ENCODE measurements at regions not wholly inside any gene's neighbourhood (a gene's known extent, or its start where the extent isn't known, plus 50 kb on each side); places are given as distances from the start of the nearest gene placed in this dataset.

DNA sequence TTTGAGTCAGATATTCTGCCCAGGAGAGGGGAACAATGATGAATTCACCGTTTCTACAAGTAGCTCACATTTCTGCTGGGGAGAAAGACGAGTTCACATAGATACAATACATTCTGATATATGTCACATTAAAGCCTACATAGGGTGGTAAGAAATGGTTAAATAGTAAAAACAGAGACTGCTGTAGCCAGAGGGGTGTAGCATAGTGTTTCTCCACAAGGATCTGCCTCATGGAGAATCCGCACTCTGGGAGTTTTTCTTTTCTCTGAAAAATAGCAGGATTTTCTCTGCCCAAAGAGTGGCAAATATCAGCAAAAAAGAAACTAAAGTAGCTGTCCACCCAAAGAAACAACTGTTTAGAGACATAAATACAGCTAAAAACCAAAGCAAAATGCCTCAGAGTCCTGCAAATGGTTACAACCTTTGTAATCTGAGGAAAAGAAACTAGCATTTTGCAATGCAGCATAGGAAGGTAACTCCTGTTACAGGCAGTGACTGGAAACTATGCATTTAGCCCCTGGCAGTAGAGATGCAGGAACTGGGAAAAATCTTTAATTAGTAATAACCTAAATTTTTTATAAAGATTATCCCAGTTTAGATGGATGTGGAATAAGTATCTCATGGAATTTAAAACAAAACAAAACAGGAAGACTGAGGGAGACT lies 1126.7 kb upstream of the ADGRL2 start:
- DNase-seq, result no peak

DNA sequence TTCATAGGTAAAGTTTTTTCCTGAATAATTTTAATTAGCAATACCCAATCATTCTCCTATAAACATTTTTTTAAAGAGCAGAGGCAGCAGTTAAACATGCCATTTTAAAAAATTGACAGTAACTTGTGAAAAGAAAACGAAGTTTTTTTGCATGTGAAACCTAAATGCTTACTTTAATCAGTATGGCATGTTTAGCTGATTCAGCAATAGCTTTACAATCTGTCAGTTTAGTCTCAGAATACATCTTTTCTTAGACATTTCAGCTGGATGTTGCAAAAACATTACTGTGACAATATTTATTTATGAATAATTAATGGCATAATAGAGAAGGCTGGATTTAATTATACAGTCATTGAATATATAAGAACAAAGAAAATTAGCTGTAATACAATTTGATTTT lies 1132.4 kb upstream of the ADGRL2 start:
- no peak for DNase-seq

DNA sequence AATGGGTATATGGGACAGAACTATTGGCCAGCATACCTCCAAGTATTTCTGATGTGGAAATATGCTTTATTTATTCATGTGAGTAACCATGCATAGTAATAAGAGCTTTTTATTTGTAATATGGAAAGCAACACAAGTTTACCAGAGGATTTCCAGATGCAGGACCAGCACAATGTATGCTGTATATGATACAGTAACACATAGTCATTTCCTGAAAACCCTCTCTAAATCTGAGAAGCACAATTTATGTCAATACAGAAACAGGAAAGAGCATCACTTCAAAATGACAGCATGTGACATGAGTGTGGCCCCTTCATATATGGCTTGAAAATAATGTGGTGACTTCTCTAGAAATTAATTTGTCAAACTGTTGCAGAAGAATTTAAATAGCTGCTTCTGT lies 1134.7 kb upstream of the ADGRL2 start:
- no peak for DNase-seq

DNA sequence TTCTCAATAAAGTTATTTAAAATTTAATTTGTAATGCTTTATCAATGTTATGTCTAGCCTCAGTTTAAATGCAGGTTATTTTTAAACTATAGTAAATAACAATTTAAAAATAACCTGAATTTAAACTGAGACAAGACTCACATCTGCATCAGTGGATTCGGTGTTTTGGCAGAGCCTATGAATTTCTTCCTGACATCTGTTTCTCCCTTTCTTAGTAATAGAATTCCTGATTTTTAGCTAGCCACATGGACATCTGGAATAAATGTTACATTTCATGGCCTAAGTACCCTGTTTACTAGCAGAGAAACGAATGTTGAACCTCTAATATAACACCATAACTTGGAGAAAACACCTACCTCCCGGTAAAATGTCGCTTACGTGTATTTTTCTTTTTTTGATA lies 1141.6 kb upstream of the ADGRL2 start:
- no peak for DNase-seq

DNA sequence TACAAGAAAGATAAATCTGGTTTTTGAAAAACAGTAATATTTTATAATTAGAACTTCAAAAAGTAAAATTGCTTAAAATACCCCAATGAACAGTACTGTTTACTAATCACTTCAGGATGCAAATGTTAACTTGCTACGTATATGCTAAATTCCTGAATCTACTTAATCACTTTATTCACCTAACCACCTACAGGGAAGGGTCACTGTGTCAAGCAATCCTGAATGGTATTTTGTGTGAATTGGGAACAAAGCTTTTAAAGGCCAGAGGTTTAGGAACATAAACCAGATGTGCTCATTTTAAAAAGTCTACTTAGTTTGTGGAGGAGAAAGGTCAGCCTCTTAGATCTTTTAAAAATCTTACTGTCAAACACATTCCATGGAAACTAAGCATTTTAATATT lies 1143.0 kb upstream of the ADGRL2 start:
- DNase-seq, result no peak

DNA sequence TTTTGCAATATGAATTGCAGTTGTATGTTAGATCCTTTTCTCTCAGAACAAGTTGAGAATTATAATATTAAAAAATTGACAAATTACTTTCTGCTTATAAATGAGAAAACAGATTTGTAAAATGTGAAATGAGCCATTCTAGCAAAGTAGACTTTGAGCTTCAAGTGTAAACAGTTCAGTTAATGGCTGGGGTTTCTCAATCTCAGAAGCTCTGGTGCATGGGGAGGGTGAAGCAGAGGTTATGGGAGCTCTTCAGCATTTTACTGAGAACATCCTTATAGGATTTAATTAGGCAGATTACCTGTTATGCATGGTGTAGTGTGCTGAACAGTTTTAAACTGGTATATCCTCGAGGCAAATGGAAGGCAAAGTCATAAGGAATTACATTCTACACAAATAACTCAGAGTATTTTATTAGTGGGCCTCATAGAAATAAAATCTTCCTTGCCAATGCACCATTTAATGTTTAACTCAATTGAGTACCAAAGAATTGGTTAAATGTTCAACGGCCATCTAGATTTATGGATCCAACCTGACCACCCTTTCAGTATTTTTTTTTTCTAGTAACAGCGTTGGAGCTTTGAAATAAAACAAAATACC lies 1143.6 kb upstream of the ADGRL2 start:
- no peak for DNase-seq

DNA sequence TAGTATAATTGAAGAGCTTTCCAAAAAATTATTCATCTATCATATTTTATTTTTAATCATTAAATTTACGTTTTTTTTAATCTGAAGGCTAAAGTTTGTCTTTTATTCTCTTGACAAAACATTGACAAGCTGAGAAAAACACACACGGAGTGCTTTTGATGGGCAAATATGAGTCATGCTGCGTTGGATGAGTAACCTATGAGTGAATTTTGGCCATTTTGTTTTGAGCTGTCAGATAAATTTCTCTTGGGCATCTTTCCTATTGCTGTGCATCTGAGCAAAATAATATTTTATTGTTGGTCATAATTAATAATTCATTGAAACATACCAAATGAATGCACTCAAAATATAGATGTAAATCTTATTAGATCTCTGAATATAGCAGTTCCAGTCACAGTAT lies 1144.1 kb upstream of the ADGRL2 start:
- DNase-seq, result no peak

DNA sequence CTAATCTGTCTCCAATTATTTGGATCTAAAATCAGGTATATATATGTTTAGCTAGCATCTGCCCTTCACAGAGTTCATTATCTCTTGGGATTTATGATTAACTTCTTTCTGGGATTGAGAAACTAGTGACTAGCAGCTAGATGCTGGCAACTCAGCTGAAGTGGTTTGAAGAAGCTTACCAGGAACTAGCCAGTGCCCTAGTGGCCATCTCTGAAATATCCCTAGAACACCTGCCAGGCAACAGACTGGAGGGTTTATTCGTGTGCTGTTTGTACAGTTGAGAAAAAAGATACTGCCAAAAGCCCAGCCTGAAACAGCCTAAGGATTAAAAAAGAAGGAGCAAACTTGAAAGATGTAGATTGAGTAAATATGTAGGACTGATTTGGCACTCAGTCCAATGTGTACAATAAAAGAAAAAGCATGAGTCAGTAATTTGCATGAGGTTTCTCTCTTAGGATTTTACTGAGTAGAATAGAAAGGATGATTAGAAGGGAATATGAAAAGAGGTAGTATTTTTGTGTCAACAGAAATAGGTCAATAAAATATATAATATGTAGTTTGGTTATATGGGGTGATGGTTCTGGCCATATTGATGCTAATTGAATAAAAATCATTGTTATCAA lies 1144.6 kb upstream of the ADGRL2 start:
- no peak for DNase-seq

DNA sequence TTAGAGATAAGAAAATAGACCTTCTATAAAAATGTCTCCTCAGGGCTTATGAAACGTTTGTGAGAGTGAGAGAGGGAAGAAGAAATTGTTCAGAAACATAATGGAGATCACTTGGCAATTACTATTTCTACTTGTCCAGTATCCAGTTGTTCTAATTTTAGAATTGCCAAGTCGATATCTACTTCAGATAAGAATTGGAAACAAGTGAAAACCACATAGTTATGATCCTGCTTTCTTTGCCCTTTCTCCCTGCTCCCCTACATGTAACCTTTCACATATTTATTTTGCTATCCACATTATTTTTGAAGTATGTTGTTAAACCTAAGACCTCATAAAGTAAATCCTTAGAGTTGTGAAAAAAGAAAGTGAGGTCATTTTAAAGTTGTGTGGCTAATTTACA lies 1154.7 kb upstream of the ADGRL2 start:
- no peak for DNase-seq

DNA sequence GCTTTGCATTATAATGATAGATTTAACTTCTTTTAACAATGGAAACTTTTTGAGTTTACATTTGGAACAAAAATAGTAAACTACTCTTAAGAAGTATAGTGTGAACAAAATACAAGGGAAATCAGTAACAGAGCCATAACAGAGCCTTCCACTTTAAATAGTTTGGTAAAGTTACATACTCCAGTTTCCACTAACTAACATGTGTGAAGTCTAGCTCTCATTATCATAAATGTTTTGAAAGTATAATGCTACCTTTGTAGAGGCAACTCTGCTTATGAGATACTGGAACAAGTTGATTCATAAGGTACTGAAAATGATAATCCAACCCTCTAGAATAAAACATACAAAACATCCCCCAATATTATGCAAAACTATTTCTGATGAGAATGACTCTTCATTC lies 1155.1 kb upstream of the ADGRL2 start:
- no peak for DNase-seq

DNA sequence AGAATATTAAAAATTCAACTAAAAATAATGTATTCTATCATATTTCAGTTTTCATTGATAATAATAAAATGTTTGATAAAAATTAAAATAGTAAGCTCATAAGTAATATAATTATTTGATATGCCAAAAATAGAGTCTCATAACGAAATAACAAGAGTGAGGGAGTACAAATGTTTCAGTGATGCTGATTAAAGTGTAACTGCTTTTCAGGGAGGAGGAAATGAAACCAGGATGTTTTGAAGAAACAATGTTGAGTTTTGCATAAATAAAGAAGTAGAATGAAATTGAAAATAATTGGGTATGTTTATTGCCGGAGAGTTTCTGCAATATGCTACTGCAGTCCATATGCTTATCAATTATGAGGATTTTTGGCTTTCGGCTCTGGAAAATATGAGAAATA lies 1159.8 kb upstream of the ADGRL2 start:
- DNase-seq, result no peak

DNA sequence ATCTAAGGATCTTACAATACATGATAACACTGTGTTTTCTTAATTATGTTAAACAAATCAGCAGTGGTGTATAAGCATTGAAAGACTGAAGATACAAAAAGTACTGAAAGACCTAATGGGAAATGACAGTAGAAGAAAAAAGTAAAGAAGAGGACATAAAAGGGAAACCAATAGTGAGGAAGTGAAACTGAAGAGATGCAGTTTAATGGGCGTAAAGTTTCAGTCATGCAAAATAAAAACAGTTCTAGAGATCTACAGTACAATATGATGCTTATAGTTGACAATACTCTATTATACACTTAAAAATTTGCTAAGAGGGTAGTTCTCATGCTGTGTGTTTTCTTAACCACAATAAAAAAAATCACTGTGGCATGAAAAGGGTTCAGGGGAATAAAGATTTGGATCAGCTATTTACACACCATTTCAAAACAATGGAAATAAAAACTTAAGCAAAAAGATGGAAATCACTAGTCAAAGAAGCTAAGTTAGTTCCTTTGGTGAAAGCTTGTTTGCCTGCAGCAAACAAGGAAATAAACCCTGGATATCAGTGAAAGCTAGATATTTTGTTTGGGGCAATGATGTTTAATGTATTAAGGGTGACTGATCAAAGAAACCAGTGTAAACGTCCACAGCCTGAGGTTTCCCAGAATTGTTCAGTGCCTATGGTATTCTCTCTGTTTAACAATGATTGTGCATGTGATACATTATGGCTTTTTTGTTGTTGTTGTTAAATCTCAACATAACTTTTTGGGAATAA lies 1160.8 kb upstream of the ADGRL2 start:
- DNase-seq, result no peak

DNA sequence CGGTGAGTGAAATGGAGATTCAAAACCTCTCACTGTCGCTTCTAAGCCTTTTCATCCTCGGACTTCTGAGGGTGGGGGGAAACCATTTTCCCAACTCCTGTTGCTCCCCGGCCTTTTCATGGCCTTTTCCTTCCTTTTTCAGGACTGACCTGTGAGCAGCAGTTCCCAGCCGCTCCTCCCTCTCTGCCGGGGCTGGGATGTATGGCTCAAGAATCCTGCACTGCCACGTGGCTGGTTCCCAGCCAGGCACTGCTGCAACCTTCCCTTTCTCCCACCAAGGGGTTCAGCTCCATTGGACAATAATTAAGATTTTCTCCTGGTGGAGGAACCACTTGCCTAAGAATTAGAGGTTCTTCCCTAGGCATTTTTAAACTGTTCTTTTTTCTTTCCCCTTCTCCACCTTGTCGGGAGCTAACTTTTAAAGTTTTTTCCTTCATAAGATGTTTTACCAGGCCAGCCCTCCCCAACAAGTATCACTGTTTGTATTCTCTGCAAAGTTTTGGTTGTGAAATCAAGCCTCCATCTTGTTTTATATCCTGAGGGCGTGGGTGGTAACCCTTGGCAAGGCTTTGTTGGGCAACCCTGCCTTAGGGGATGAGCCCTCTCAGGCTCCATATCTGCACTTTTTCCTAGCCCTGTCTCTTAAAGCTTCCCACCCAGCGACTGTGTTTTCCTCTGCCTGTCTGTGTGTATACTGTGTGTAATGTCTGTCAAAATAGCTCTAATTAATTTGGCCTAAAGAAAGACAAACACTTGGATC lies 1166.6 kb upstream of the ADGRL2 start:
- DNase-seq, result no peak

DNA sequence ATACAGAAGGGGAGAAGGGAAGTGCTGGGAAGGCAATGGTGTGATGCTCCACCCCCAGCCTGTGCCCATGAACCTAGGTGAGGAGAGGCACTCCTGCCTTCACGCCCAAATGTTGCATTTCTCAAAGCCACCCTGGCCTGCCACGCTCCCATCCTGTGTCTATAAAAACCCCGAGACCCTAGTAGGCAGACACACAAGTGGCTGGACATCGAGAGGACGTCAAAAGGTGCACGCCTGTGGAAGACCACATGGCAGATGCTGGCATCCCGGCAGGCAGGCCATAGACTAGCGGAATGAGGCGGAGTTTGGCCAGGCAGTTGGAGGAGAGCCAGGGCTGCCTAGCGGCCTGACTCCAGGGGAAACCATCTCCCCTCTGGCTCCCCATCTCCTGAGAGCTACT lies 1168.5 kb upstream of the ADGRL2 start:
- DNase-seq, result no peak

DNA sequence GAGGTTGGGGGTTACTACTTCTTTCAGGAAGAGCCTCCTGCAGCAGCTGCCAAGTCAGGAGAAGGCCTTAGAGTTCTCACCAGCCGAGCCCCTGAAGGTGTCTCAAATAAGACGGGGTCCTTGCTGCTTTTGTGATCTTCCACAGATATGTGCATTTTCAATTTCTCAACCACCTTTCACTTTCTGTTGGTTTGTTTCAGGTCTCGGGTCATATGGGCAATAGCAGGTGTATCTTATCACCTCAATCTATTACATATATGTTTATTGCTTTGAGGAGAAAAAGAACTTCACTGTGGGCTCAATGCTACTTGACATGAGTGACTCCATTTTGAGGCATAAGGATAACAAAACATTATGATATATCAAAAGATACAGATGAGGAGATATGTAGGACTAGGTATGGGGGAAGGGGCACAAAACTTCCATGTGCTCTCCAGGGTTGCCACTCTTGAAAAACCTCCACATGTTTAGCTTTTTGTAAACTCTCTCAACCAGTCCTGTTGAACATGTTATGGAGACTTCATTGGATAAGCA lies 1171.4 kb upstream of the ADGRL2 start:
- no peak for DNase-seq

DNA sequence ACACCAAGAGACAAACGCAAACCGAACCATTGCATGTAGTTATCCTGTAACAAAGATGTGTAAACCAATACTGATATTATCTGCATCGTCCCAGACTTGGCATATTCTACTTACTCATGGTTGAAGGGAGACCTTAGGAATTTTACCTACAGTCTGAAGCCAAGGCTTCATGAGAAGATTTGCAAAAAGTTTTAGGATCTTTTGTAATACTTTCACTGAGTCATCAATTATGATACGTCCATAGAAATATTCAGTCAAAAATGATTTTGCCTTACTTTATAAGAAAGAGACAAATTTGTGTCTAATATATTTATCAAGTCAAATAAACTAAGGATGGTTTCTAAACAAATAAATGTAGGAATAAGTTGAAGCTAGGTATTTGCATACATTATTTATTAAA lies 1176.1 kb upstream of the ADGRL2 start:
- DNase-seq, result no peak

DNA sequence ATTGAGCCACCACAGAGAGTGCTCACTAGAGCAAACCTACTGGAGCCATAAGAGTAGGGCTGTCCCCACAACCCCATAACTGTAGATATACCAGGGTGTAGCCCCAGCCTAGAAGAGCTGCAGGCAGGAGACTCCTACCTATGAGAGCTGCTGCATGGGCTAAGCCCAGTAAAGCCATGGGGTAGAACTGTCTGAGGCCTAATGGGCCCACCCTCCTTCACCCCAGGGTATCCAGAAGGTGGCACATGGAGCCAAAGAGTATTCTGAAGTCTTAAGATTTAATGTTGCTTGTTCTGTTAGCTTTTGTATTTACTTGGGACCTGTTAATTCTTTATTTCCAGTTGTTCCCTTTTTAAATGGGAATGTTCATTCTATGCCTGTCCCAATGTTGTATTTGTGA lies 1193.7 kb upstream of the ADGRL2 start:
- no peak for DNase-seq

DNA sequence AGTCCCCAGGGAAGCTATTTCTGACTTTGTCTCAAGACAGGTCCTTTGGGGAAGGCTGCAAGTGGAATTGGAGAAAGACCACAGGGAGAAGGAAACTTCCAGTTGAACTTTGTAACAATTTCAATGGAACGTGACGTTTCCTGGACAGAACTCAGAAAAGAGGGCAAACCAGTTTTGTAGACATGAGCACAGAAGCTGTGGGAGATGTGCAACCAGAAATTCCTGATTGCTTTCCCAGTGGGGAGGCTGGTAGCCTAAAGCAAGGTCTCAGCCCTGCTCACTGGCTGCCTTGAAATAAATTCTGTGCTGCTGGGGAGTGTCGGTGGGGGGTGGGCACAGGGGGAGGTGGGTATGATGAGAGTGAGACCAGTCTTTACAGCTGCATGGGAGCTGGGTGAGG lies 1206.7 kb upstream of the ADGRL2 start:
- DNase-seq, result no peak

DNA sequence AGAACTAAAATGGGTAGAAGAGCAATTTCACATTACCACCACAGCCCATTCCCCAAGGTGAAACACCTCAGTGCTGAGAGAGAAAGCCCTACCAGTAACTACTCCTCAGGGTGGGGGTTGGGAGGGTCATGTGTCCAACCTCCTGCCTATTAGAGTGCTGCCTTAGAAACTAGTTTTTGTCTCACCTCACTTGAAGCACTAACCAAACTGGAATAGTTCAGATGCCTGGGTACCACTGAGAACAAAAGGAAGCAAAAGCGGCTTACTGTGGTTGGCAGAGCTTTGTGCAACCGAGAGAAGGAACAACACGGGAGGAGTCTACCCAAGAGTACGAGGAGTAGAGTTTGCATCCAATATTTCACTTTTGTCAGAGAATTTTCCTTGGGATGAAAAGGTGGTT lies 1207.5 kb upstream of the ADGRL2 start:
- no peak for DNase-seq

DNA sequence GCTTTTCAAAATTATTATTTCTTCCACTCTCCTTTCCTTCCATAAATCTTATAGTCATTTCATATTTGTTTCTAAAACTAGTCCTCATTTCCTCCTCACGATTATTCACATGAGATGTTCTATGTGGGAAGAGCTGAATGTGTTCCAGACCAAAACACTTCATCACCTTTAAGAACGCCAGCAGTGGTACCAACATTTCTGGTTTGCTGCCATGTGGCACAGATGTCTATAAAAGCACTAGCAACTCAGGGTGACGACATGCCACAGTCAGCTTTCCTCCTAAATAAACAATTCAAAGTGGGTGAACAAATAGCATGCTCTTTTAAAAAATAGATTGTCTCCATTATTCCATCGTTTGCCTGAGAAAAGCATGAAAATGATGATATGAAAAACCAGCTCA lies 1217.8 kb upstream of the ADGRL2 start:
- no peak for DNase-seq

DNA sequence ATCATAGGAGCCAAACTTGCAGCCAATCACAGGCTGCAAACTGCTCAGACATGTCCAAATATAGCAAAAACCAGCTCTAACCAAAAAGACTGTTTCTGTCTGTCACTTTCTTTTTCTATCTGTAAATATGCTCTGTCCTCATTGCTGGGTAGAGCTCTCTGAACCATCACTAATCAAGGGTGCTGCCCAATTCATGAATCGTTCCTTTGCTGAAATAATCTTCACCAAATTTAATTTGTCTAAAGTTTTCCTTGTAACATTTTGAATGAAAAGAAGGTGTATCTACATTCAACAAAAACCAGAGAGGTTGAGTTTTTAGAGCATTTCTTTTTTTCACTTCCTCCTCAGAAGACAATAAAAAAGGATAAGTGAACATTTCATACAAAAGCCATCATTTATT lies 1221.7 kb upstream of the ADGRL2 start:
- DNase-seq, result no peak

DNA sequence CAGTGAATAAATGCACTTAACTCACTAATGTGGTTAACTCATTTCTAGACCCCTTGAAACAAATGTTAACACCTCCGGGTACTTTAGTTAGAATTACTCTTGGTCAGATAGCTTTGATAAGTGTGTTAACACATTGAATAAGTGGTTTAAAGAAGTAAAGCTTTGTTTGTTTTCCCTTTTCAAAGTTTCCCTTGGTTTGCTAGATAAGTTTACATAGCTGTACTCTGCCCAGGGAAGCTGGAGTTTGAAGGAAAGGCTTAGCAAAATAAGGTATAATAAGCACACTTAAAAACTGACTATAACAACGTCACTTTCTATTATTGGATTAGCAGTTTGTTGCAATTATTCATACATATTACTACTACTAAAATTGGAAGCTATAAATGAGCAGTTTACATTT lies 1233.9 kb upstream of the ADGRL2 start:
- DNase-seq, result no peak

DNA sequence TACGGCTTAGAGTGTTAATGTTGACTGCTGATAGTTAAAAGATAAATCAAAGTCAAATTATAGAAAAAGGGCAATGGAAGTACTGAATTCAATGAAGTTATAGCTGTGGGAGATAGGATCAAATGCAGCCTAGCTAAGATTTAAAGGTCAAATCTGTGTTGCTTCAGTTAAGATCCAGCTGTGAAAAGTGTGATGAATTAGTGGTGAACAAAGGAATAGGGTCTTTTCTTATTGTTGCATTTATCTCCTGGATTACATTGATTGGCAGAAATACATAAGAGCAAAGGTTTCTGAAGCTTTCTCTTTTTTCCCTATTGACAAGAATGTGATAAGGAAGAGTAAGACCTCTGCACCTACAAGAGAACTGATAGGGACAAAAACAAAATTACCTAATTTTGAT lies 1234.6 kb upstream of the ADGRL2 start:
- DNase-seq, result no peak
